ENCODE measurements at regions not wholly inside any gene's neighbourhood (a gene's known extent, or its start where the extent isn't known, plus 50 kb on each side); places are given as distances from the start of the nearest gene placed in this dataset.
A peak's percentile ranks its signal among the peaks of the same experiment; 100 is the strongest.

DNA sequence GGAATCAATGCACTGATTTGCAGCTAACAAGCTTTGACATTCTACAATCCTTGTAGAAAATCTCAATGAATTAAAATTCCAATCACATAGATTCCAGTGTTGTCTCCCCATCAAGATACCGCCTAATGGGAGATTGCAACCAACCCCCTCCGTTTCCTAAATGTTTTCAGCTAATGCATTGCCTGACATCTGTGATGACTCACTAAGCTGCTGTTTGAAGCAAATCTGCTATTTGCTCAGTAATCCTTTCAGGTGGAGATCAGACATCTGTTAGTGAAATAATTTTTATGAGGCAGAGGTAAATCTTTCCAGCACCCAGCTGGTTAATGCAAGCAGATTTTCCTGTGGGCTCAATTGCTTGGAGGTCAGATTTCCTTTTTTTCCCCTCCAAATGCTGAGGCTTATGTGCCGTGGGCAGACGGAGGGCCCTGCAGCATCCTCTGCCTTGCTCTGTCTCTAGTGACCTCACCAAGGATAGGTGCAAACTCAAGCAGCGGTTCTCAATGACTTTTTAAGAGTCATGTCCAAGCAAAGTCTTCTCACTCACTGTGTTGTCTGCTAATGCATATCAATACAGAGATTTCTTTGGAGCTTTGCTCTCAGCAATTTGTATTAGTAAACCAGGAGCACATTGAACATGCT, 91.1 kb upstream of the RAB3GAP2 start:
- no peak for DNase-seq (ENCODE audit: low read depth)

DNA sequence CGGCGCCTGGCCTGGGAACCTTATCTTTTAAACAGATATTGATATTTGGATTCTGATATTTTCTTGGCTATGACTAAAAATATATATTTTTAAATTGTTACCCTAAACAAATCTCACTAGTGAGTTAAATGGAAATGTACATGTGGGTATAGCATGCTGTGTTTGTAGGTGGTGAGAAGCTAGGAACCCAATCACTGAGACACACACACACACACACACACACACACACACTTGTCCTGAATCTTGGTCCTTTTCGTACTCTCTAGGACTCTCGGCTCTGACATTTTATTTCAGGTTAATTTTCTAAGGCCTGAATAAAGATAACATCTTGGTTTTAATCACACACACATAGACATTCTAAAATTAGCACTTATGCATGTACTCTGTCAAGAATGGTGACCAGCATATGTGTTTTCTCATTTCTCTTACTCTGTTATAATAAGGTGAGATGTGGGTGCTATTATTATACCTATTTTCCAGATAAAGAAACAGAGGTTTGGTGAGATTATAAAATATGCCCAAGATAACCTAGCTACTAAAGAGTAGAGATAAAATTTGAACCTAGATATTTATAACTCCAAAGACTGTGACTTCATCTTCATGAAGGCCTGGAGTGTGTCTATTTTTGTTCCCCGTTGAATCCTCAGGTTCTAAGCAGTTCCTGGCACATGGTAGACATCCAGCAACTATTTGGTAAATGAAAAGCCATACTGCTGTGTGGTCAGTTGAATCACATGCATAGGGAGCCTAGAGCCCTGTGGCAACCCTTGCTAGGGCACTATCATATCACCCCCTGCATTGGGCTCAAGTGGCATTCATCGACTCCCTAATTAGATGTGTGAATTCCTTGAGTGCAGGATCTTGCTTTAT, 85.0 kb upstream of the RAB3GAP2 start:
- DNase-seq (ENCODE audit: low read depth), result no peak

DNA sequence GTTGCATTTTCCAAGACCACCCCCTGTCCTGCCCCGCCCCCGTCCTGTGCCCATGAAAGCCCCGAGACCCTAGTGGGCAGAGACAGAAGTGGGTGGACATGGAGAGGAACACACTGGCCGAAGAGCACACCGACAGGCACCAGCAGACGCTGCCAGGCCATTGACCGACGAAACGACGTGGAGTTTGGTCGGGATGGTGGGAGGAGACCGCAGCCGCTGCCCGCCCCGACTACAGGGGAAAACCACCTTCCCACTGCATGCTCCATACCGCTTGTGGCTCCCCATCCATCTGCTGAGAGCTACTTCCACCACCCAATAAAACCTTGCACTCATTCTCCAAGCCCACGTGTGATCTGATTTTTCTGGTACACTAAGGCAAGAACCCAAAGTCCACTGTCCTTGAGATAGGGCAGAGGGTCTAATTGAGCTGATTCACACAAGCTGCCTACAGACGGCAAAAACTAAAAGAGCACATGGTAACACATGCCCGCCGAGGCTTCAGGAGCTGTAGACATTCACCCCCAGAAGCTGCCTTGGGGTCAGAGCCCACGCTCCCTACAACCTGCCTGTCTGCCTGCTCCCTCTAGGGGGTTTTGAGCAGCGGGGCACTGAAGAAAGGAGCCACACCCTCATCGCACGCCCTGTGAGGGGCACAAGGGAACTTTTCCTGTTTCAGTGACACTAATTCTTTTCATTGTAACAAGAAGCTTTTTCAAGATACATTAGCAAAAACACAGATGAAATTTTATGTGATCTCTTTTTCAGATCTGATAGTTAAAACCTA, 81.2 kb upstream of the RAB3GAP2 start:
- DNase-seq (ENCODE audit: low read depth), result no peak

DNA sequence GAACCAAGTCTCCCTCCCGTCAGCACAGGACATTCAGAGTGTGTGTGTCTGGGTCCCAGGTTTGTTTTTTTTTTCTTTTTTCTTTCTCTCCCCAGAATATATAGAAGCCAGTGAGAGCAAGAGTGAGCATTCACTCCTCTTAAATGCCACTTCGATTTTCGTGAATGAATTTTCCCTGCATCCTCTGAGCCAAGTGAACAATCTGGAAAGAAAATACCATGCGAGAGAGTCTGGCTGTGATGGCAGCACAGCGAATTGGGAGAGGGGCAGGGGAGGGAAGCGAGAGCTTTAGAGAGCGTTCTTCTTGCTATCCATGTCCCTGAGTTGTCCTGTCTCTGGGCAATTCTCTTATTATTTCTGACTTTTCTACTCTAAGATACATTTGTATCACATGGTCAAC, 76.0 kb upstream of the RAB3GAP2 start:
- DNase-seq (ENCODE audit: low read depth), result no peak

DNA sequence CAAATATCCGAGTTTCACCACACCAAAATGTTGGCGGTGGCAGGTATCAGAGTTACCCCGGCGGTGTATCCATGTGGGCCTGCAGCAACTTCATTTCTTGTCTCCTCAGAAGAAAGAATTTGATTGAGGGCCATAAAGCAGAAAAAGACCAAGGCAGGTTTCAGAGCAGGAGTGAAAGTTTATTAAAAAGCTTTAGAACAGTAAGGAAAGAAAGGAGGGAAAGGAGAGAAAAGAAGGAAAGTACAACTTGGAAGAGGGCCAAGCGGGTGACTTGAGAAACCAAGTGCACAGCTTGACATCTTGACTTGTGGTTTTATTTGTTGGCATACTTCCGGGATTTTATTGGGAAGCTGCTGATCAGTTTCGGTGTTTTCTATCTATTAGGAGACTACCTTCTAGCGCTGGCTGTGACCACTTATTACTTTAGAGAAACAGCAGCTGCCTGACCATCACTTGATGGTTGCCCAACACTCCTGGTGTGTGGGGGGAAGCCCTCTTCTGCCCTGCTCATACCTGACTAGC, 75.5 kb upstream of the RAB3GAP2 start:
- DNase-seq (ENCODE audit: low read depth), result no peak

DNA sequence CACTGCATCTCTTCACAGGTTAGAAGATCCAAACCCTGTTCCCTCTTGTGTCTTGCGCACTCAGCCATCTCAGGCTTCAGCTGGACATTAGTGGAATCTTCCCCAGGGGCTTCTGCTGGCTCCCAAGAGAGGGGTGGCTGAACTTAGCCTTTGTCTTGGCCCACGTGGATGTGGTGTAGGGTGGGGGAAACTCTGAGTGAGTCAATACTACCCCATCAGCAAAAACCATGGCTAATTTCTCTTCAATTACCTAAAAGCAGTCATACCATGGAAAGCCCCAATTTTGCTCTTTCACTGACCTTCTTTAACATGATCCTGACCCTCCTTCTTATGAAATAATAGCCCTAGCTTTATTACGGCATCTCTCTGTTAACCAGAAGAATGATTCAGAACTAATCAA, 72.5 kb upstream of the RAB3GAP2 start:
- DNase-seq (ENCODE audit: low read depth), result no peak

DNA sequence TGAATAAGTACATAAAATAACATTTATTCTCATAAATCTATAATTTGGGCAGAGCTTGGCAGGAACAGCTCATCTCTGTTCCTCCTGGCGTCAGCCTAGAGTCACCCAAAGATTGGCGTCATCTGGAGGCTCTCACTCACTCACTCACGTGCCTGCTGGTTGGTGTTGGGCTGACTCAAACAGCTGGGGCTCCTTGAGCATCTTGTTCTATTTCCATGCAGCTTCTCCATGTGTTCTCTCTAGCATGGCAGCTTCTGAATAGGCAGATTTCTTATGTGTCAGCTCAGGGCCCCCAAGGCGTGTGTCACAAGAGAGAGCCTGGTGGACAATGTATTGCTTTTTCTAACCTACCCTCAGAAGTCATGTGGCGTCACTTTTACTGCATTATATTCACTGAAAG, 70.6 kb upstream of the RAB3GAP2 start:
- peak; percentile 18 for DNase-seq (ENCODE audit: low read depth)

DNA sequence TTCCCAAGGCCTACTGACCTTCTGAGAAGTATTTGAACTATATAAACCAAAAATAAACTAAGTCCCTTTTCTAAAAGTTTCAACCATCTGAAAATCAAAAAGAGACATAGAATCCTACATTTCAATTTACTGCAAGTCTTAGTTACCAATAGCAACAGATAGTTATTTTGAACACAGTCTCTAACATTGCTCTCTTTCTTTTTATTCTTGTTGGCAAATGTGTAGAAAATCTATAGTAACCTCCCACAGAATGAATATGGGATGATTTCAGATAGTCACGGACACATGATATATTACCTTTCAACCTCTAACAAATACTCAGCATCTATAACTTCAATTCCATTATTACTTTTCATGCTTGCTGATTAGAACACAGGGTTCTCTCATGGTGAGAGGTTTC, 68.9 kb upstream of the RAB3GAP2 start:
- no peak for DNase-seq (ENCODE audit: low read depth)

DNA sequence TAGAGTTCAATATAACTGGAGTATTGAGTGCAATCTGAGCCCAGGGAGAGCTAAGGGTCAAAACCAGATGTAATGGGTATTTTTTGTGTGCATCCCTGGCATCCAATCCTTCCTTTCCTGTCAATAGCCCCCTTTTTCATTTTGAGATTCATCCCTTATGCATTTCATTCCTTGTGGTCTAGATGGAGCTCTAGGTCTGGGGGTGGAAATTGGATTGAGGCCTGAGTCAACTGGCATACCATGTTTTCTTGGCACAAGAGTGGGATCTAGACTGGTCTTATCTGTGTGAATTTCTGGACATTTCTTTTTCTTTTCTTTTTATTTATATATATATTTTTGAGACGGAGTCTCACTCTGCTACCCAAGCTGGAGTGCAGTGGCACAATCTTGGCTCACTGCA, 67.3 kb upstream of the RAB3GAP2 start:
- no peak for DNase-seq (ENCODE audit: low read depth)

DNA sequence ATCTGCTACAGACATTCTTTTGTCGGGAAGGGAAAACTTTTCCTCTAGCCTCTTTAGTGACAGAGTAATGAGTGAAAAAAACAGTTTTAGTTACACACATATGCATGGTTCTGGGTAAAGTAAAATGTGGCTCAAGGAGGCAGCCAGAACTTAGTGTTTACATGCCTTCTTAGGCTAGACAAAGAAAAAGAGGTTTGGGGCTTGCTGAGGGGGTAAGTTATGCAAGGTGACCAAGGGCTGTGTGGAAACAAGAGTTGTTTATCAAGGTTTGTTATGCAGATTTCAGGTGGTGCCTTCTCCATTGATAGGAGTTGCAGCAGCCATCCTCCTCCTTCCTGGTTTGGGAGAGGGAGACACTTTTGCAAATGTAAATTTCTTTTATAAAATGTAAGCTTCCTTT, 66.5 kb upstream of the RAB3GAP2 start:
- DNase-seq (ENCODE audit: low read depth), result no peak

DNA sequence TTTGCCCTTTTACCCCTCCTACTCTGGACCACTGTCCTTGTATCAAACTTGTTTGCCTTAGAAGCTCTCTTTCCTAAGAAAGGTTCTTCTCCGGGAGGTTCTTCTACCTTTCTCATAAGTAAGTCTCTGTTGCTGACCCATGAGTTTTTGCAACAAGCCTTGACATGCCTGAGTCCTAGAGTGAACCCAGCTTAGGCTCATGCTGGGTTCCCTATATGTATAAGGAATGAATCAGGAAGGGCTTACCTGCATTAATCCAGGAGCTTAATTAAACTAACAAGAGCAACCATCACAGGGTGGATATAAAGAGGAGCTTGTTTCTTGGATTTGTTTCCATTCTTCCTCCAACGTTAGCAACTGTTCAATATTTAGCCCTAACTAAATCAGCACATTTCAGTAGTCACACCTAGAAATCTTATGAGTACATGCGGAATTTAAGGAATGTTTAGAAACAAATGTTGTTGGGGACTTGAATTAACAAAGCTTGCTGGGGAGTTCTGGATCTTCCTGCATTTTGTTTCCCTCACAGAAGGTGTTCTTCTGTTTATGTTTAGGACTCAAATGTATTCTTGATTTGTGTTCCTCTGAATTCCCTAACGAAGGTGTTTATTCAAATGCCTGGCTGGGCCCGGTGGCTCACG, 64.3 kb upstream of the RAB3GAP2 start:
- no peak for DNase-seq (ENCODE audit: low read depth)

DNA sequence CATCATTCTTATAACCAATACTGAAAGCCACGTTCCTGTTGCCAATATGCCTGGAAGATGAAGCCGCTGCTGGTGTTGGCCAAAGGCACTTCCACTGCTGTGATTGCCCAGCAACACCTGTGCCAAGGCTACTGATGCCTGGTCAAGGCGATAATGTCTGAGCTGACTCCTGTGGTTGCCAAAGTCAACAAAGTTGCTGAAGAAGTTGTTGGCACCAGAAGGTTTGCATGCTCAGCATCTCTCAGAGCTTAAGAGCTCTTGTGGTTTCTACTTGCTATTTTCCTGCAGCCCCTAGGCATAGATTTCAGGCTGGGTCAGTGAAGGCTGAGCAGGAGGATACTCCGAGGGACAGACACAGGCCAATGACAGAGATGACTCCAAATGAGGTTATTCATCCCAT, 63.4 kb upstream of the RAB3GAP2 start:
- no peak for DNase-seq (ENCODE audit: low read depth)

DNA sequence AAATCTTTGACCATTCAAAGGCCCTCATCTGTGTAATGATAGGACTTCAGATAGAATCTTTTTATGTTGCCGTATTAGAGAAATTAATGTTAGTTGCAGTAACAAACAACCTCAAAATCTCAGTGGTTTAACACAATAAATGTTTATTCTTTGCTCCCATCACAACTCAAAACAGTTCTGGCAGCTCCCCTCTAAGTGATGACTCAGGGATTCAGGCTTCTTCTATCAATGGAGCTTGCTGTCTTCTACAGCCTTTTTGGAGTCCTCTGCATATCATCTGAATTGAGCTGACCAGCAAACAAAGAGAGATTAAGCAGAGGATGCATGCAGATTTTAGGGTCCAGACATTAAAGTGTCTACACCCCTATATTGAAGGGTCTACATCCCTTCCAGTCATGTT, 59.1 kb upstream of the RAB3GAP2 start:
- DNase-seq (ENCODE audit: low read depth), result no peak

DNA sequence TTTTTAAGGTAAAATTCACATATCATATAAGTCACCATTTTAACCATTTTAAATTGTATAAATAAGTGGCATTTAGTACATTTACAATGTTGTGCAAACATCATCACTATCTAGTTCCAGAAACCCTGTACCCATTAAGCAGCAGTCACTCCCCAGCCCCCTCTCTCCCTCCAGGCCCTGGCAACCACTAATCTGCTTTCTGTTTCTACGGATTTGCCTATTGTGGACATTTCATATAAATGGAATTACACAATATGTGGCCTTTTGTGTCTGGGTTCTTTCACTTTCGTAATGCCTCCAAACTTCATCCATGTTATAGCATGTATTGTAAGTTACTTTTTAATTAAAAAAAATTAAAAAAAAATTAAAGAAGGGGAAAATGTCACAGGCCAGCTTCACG, 58.0 kb upstream of the RAB3GAP2 start:
- DNase-seq (ENCODE audit: low read depth), result no peak

DNA sequence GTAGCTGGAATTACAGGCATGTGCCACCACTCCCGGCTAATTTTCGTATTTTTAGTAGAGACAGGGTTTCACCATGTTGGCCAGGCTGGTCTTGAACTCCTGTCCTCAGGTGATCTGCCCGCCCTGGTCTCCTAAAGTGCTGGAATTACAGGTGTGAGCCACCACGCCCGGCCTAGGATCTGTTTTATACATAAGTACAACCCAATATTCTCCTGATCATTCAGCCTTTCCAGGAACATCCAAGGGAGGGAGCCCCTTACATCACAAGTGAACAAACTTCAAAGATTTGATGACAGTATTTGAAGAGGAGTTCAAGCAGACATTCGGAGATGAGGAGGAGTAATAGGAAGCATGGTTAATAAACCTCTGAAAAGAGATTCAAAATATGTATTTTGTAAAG, 54.9 kb upstream of the RAB3GAP2 start:
- DNase-seq (ENCODE audit: low read depth), result no peak

DNA sequence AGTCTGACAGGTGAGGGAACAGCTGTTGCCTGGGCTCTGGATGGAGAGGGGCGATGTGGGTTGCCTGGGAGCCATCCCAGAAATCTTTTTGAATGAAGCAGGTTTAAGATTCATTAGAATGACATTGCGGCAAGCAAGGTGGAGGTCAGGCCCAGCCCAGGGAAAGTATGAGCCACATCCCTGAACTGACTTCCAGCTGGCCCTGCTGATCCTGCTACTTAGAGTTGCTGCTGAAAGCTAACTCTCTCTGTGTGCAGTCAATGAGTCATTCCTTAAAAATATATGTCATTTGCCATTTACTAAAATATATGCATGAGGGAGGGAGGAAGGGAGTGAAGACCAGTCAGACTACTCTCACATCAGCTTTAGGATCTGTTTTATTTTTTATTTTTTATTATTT, 54.3 kb upstream of the RAB3GAP2 start:
- DNase-seq (ENCODE audit: low read depth), result peak; percentile 20

DNA sequence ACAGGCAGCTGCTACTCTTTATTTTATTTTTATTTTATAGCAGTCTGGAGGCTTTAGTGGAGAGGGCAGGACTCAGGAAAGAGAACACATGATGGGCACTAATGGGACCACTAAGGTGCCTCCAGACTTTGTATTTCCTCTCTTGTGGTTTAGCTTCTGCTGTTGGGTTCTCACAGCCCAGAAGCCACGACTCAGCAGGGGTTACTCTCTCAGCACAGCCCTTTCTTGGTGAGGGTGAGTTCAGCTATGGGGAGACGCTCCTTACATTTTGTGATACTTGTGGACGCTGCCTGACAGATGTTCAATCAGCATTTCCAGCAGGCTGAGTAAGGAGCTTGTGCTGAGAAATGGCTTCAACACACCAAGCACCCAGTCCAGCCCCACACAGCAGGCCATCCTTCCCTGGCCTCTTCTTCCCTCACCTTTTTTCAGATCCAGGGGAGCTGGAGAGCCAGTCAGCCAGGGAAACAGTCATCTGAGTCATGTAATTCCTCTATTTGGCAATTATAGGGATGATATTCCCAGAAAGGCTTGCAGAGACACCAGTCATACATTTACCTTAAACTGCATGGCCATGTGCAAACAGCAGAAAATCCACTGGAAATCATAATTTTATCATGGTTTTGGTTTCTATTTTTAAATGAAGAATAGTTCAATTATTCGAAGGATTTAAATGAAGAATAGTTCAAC, 53.2 kb upstream of the RAB3GAP2 start:
- DNase-seq (ENCODE audit: low read depth), result no peak

DNA sequence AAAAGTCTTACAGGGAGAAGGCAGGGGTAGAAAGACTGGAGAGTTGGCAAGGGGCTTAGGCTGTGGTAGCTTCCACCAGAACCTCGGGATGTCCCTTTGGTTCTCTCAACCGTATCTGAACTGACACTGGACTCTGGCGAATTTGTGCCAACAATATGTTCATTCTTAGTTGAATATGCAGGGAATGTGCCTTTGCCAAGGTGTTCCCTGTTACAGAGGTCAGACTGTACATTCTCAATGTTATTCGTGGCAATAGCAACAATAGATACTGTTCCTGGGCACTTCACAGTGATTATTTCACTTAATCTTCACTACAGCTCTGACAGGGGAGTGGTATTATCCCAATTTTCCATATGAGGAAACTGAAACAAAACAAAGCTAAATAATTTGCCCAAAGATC, 51.5 kb upstream of the RAB3GAP2 start:
- DNase-seq (ENCODE audit: low read depth), result no peak

DNA sequence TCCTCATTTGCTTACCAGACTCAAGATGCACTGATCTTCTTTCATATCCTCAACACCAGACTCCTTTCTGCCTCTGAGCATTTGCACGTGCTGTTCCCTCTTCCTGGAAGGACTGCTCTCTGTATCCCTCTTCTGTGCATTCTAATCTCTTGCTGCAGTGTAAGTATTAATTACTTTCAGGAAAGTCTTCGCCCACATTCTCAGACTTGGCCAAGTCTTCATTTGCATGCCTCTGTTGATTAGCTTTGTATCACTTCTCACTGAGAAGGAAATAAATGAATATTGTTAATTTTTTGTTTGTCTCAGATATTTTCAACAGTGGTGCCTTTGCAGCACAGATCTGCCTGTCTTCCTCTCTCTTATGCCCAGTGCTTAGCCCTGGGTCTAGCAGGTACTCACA, 50.3 kb upstream of the RAB3GAP2 start:
- no peak for DNase-seq (ENCODE audit: low read depth)
